HG03558 (cell line): ENCODE measurements at regions not wholly inside any gene's neighbourhood (a gene's known extent, or its start where the extent isn't known, plus 50 kb on each side); places are given as distances from the start of the nearest gene placed in this dataset.
A peak's percentile ranks its signal among the peaks of the same experiment; 100 is the strongest.
"Not testable (repeated sequence)": the region's sequence is repeated elsewhere in the genome, so short reads cannot be mapped to it uniquely, and the experiment has no call there.

Experiments
- ATAC-seq: cut with Tn5 transposase; IDR thresholded peaks from one replicate; pipeline ENCODE4 v1.9.1; 2021; ENCODE audit warnings: moderate number of reproducible peaks; ENCODE audit not compliant: unreplicated experiment; ENCODE audit errors: extremely low read depth

GRCh38 chr2:59339837-59340207 lies 1098.7 kb upstream of the FANCL start:
- no peak for ATAC-seq

GRCh38 chr2:59339121-59339836 lies 1098.2 kb upstream of the FANCL start:
- no peak for ATAC-seq

- no peak for ATAC-seq
These were observed 1091.9 kb upstream of the FANCL start for GRCh38 chr2:59333007-59333406.

GRCh38 chr2:59326581-59327365 lies 1085.6 kb upstream of the FANCL start:
- not testable (repeated sequence) for ATAC-seq

- no peak for ATAC-seq
These were observed 1081.7 kb upstream of the FANCL start for GRCh38 chr2:59322870-59323269.

GRCh38 chr2:59322005-59322404 lies 1080.9 kb upstream of the FANCL start:
- no peak for ATAC-seq

GRCh38 chr2:59314031-59314766 lies 1073.1 kb upstream of the FANCL start:
- no peak for ATAC-seq

- no peak for ATAC-seq
These were observed 1072.1 kb upstream of the FANCL start for GRCh38 chr2:59312967-59313940.

- ATAC-seq, result no peak
These were observed 1070.9 kb upstream of the FANCL start for GRCh38 chr2:59312029-59312428.

GRCh38 chr2:59308108-59308507 lies 1067.0 kb upstream of the FANCL start:
- no peak for ATAC-seq

GRCh38 chr2:59307196-59307595 lies 1066.1 kb upstream of the FANCL start:
- ATAC-seq, result no peak

GRCh38 chr2:59303272-59303671 lies 1062.1 kb upstream of the FANCL start:
- ATAC-seq, result no peak

GRCh38 chr2:59302683-59303082 lies 1061.6 kb upstream of the FANCL start:
- no peak for ATAC-seq

GRCh38 chr2:59301466-59302402 lies 1060.6 kb upstream of the FANCL start:
- ATAC-seq, result peak; percentile 49

- ATAC-seq, result no peak
These were observed 1056.7 kb upstream of the FANCL start for GRCh38 chr2:59297816-59298215.

GRCh38 chr2:59296279-59296678 lies 1055.2 kb upstream of the FANCL start:
- ATAC-seq, result no peak

- ATAC-seq, result no peak
These were observed 1054.5 kb upstream of the FANCL start for GRCh38 chr2:59295524-59296162.

- no peak for ATAC-seq
These were observed 1047.6 kb upstream of the FANCL start for GRCh38 chr2:59288771-59289170.
